ENCODE measurements at regions not wholly inside any gene's neighbourhood (a gene's known extent, or its start where the extent isn't known, plus 50 kb on each side); places are given as distances from the start of the nearest gene placed in this dataset.
"Not testable (repeated sequence)": the region's sequence is repeated elsewhere in the genome, so short reads cannot be mapped to it uniquely, and the experiment has no call there.

DNA sequence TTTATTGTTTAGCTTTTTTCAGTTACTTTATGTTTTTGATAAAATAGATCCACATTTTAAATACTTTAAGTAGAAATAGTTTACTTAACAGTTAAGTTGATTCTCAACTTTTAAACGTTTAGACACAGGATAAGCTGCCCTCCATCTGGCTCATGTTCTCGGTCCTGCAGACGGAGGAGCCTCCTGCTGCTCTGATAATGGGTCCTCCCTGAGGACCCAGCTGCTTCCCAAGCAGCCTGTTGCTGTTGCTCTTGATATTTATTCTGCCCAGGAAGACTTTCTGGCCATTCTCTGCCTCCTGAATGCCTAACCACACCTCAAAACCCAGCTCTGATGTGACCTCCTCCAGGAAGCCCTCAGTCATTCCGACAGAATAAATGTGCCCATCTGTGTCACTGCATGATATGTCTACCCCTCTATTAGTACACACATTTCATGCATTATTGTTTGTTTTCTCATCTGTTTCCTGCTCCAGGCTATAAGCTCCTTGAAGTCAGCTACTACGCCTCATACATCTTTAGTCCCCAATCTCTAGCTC, 267.2 kb upstream of the MSX2 start:
- no peak for DNase-seq (ENCODE audit: low read depth, low spot score)
- H3K36me3 ChIP-seq (ENCODE audit: insufficient read depth, low read length): no peaks in the 10 kb centered on the region
- H3K4me3 ChIP-seq: no peak overlapping the region
- no peak overlapping the region for H3K27ac ChIP-seq
- TF ChIP-seq EZH2 (IDR thresholded peaks at IDR 0.05): no peak
- H3K9me3 ChIP-seq (ENCODE audit: low read depth, low read length): no peaks in the 10 kb centered on the region
- H3K9ac ChIP-seq (ENCODE audit: insufficient read length): no peak overlapping the region

- Histone ChIP-seq H3K4me3 (no peak overlapping the region), H3K36me3 (ENCODE audit: insufficient read depth, low read length) (no peaks in the 10 kb centered on the region), H3K9ac (ENCODE audit: insufficient read length) (no peak overlapping the region), H3K27ac (no peak overlapping the region), H3K9me3 (ENCODE audit: low read depth, low read length) (no peaks in the 10 kb centered on the region)
- TF ChIP-seq POLR2AphosphoS5 (IDR thresholded peaks at IDR 0.05; ENCODE audit: borderline replicate concordance, low read depth, low read length): no peak
- no peak for TF ChIP-seq FOXP2 (optimal IDR thresholded peaks at IDR 0.05; ENCODE audit: control extremely low read depth, extremely low read length, insufficient read depth)
- no peak for TF ChIP-seq EZH2 (IDR thresholded peaks at IDR 0.05)
- no peak for DNase-seq (ENCODE audit: low read depth, low spot score)
Measured at GRCh38 chr5:174459071-174459702, 265.2 kb upstream of the MSX2 start.

GRCh38 chr5:174459832-174460448, 264.4 kb upstream of the MSX2 start:
- Histone ChIP-seq H3K4me3 (no peak overlapping the region), H3K36me3 (ENCODE audit: insufficient read depth, low read length) (no peaks in the 10 kb centered on the region), H3K9me3 (ENCODE audit: low read depth, low read length) (no peaks in the 10 kb centered on the region), H3K9ac (ENCODE audit: insufficient read length) (no peak overlapping the region), H3K27ac (no peak overlapping the region)
- no peak for DNase-seq (ENCODE audit: low read depth, low spot score)
- no peak for TF ChIP-seq FOXP2 (optimal IDR thresholded peaks at IDR 0.05; ENCODE audit: control extremely low read depth, extremely low read length, insufficient read depth)
- TF ChIP-seq POLR2AphosphoS5 (IDR thresholded peaks at IDR 0.05; ENCODE audit: borderline replicate concordance, low read depth, low read length): no peak
- TF ChIP-seq EZH2 (IDR thresholded peaks at IDR 0.05): no peak

GRCh38 chr5:174462129-174462528, 262.3 kb upstream of the MSX2 start:
- H3K9ac ChIP-seq (ENCODE audit: insufficient read length): no peak overlapping the region
- H3K36me3 ChIP-seq (ENCODE audit: insufficient read depth, low read length): no peaks in the 10 kb centered on the region
- no peak for DNase-seq (ENCODE audit: low read depth, low spot score)
- H3K27ac ChIP-seq: no peak overlapping the region
- H3K9me3 ChIP-seq (ENCODE audit: low read depth, low read length): no peaks in the 10 kb centered on the region
- TF ChIP-seq FOXP2 (optimal IDR thresholded peaks at IDR 0.05; ENCODE audit: control extremely low read depth, extremely low read length, insufficient read depth): no peak
- TF ChIP-seq EZH2 (IDR thresholded peaks at IDR 0.05): no peak
- TF ChIP-seq POLR2AphosphoS5 (IDR thresholded peaks at IDR 0.05; ENCODE audit: borderline replicate concordance, low read depth, low read length): no peak
- H3K4me3 ChIP-seq: no peak overlapping the region

GRCh38 chr5:174464504-174465165, 259.7 kb upstream of the MSX2 start:
- no peak overlapping the region for H3K27ac ChIP-seq
- no peaks in the 10 kb centered on the region for H3K36me3 ChIP-seq (ENCODE audit: insufficient read depth, low read length)
- H3K4me3 ChIP-seq: no peak overlapping the region
- DNase-seq (ENCODE audit: low read depth, low spot score): no peak
- no peak overlapping the region for H3K9ac ChIP-seq (ENCODE audit: insufficient read length)
- TF ChIP-seq POLR2AphosphoS5 (IDR thresholded peaks at IDR 0.05; ENCODE audit: borderline replicate concordance, low read depth, low read length) (no peak), EZH2 (IDR thresholded peaks at IDR 0.05) (no peak), FOXP2 (optimal IDR thresholded peaks at IDR 0.05; ENCODE audit: control extremely low read depth, extremely low read length, insufficient read depth) (no peak)
- H3K9me3 ChIP-seq (ENCODE audit: low read depth, low read length): no peaks in the 10 kb centered on the region

DNA sequence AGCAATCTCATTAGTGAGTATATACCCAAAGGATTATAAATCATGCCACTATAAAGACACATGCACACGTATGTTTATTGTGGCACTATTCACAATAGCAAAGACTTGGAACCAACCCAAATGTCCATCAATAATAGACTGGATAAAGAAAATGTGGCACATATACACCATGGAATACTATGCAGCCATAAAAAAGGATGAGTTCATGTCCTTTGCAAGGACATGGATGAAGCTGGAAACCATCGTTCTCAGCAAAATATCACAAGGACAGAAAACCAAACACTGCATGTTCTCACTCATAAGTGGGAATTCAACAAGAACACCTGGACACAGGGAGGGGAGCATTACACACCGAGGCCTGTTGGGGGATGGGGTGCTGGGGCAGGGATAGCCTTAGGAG, 252.9 kb upstream of the MSX2 start:
- H3K27ac ChIP-seq; H3K4me3 ChIP-seq; DNase-seq (ENCODE audit: low read depth, low spot score); H3K36me3 ChIP-seq (ENCODE audit: insufficient read depth, low read length); H3K9me3 ChIP-seq (ENCODE audit: low read depth, low read length); H3K9ac ChIP-seq (ENCODE audit: insufficient read length): not testable (repeated sequence)

- TF ChIP-seq FOXP2 (optimal IDR thresholded peaks at IDR 0.05; ENCODE audit: control extremely low read depth, extremely low read length, insufficient read depth) (no peak), POLR2AphosphoS5 (IDR thresholded peaks at IDR 0.05; ENCODE audit: borderline replicate concordance, low read depth, low read length) (no peak), EZH2 (IDR thresholded peaks at IDR 0.05) (no peak)
- no peak overlapping the region for H3K4me3 ChIP-seq
- DNase-seq (ENCODE audit: low read depth, low spot score): no peak
- H3K36me3 ChIP-seq (ENCODE audit: insufficient read depth, low read length): no peaks in the 10 kb centered on the region
- H3K9ac ChIP-seq (ENCODE audit: insufficient read length): no peak overlapping the region
- no peaks in the 10 kb centered on the region for H3K9me3 ChIP-seq (ENCODE audit: low read depth, low read length)
- no peak overlapping the region for H3K27ac ChIP-seq
Measured at GRCh38 chr5:174472956-174473355, 251.4 kb upstream of the MSX2 start.

- not testable (repeated sequence) for H3K9me3 ChIP-seq (ENCODE audit: low read depth, low read length); H3K4me3 ChIP-seq; H3K36me3 ChIP-seq (ENCODE audit: insufficient read depth, low read length); H3K27ac ChIP-seq; DNase-seq (ENCODE audit: low read depth, low spot score); H3K9ac ChIP-seq (ENCODE audit: insufficient read length)
Measured at GRCh38 chr5:174476001-174476400, 248.4 kb upstream of the MSX2 start.

- no peak for TF ChIP-seq EZH2 (IDR thresholded peaks at IDR 0.05)
- TF ChIP-seq FOXP2 (optimal IDR thresholded peaks at IDR 0.05; ENCODE audit: control extremely low read depth, extremely low read length, insufficient read depth): no peak
- no peak overlapping the region for H3K4me3 ChIP-seq
- H3K27ac ChIP-seq: no peak overlapping the region
- 0 out of 2 replicates have a peak, but pooled peaks cover 4% of the 10 kb centered on the region for H3K9me3 ChIP-seq (ENCODE audit: low read depth, low read length)
- no peaks in the 10 kb centered on the region for H3K36me3 ChIP-seq (ENCODE audit: insufficient read depth, low read length)
- H3K9ac ChIP-seq (ENCODE audit: insufficient read length): no peak overlapping the region
- no peak for DNase-seq (ENCODE audit: low read depth, low spot score)
Measured at GRCh38 chr5:174479325-174479724, 245.1 kb upstream of the MSX2 start.
